A673 (cell line): ENCODE measurements at regions not wholly inside any gene's neighbourhood (a gene's known extent, or its start where the extent isn't known, plus 50 kb on each side); places are given as distances from the start of the nearest gene placed in this dataset.

Experiments used
- BruUV-seq: library from RNA; stranded (reverse); fragments of 400-500 nt; replicated peaks from 2 replicates; lab custom pipeline; 2021; lab: Mats Ljungman, UMichigan
- CTCF ChIA-PET: fragments of 300-600 bp; sonication (Branson Sonifier 250); formaldehyde crosslinking; loops from one replicate; lab custom pipeline; 2022; ENCODE audit warnings: antibody characterized with exemption; lab: Charles Lee
- POLR2A ChIA-PET: fragments of 300-600 bp; sonication (Branson Sonifier 250); formaldehyde crosslinking; loops from one replicate; lab custom pipeline; 2022; ENCODE audit warnings: antibody characterized with exemption; ENCODE audit not compliant: low non-redundant PET; lab: Charles Lee
- DNase-seq: peaks from one replicate; pipeline ENCODE4 v3.0.0-alpha.2; 2015; ENCODE audit warnings: low spot score
- H3K27ac ChIP-seq: fragments of 200-600 bp; sonication (generic); 2 replicates; pipeline ENCODE4 v1.5.1; 2016; ENCODE audit warnings: mixed run types, low read depth, mild to moderate bottlenecking, mixed read lengths, antibody characterized with exemption, low read length; ENCODE audit not compliant: poor library complexity, severe bottlenecking
- H3K27me3 ChIP-seq: fragments of 200-600 bp; sonication (generic); replicated peaks from 2 replicates; pipeline ENCODE4 v1.6.1; 2017; ENCODE audit warnings: mixed run types, low read depth, mild to moderate bottlenecking, mixed read lengths, antibody characterized with exemption, low read length; ENCODE audit not compliant: insufficient read depth, poor library complexity
- H3K36me3 ChIP-seq: fragments of 200-600 bp; sonication (generic); 2 replicates; pipeline ENCODE4 v1.6.1; 2016; ENCODE audit warnings: mixed run types, mild to moderate bottlenecking, mixed read lengths, antibody characterized with exemption, low read length; ENCODE audit not compliant: insufficient read depth, poor library complexity, severe bottlenecking
- H3K4me1 ChIP-seq: fragments of 200-600 bp; sonication (generic); 2 replicates; pipeline ENCODE4 v1.6.1; 2017; ENCODE audit warnings: mixed run types, mild to moderate bottlenecking, mixed read lengths, antibody characterized with exemption, low read length; ENCODE audit not compliant: insufficient read depth, poor library complexity, severe bottlenecking
- H3K4me3 ChIP-seq: fragments of 200-600 bp; sonication (generic); 2 replicates; pipeline ENCODE4 v1.5.1; 2016; ENCODE audit warnings: low read depth, mixed run types, mild to moderate bottlenecking, mixed read lengths, low read length; ENCODE audit not compliant: poor library complexity, severe bottlenecking
- H3K9me3 ChIP-seq: fragments of 200-600 bp; sonication (generic); 2 replicates; pipeline ENCODE4 v1.6.1; 2016; ENCODE audit warnings: mixed run types, low read depth, mild to moderate bottlenecking, mixed read lengths, antibody characterized with exemption, low read length; ENCODE audit not compliant: poor library complexity, severe bottlenecking
- EZH2 ChIP-seq: fragments of 200-600 bp; sonication (generic); IDR thresholded peaks from 2 replicates; pipeline ENCODE4 v1.6.1; 2017; ENCODE audit warnings: borderline replicate concordance, low read depth, mild to moderate bottlenecking, mixed read lengths, antibody characterized with exemption, low read length; ENCODE audit not compliant: poor library complexity, severe bottlenecking
- intact Hi-C: fragments of 100-400 bp; cut with micrococcal nuclease; formaldehyde crosslinking; loops from one replicate; pipeline ENCODE4 v1.10.0; 2022; ENCODE audit not compliant: unreplicated experiment
- TF ChIP-seq, protein P1 (sequence below): fragments of 300-800, 200-600 bp; sonication (generic); conservative IDR thresholded peaks from 2 replicates; pipeline ENCODE4 v1.5.1; 2017; ENCODE audit warnings: low read depth, mild to moderate bottlenecking, antibody characterized with exemption, low read length, moderate library complexity, mixed read lengths

DNA sequence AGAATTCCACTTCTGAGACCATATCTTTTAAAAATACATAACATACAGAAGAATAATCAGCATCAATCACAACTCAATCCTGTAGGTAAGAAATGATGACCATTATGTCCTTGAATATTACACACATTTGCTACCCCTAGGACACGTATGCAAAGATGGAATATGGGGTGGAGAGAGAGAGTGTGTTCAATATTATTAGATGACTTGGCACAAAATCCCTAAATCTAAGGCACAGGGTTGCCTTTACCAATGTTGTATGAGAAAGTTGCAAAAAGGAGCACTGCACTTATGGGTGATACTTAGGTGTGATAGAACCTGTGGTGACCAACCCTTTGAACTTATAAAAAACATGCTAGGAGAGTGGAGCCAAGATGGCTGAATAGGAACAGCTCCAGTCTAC lies 326.2 kb upstream of the FSHR start:
- ChIA-PET POLR2A (no interaction called here), CTCF (no interaction called here)
- Histone ChIP-seq H3K4me1 (no peaks in the 10 kb centered on the region), H3K4me3 (no peak overlapping the region), H3K27ac (no peak overlapping the region), H3K27me3 (no peaks in the 10 kb centered on the region), H3K9me3 (no peaks in the 10 kb centered on the region), H3K36me3 (no peaks in the 10 kb centered on the region)
- no peak for DNase-seq
- no TSS peak for BruUV-seq
- TF ChIP-seq EZH2, result no peak
- TF ChIP-seq, protein P1, sequence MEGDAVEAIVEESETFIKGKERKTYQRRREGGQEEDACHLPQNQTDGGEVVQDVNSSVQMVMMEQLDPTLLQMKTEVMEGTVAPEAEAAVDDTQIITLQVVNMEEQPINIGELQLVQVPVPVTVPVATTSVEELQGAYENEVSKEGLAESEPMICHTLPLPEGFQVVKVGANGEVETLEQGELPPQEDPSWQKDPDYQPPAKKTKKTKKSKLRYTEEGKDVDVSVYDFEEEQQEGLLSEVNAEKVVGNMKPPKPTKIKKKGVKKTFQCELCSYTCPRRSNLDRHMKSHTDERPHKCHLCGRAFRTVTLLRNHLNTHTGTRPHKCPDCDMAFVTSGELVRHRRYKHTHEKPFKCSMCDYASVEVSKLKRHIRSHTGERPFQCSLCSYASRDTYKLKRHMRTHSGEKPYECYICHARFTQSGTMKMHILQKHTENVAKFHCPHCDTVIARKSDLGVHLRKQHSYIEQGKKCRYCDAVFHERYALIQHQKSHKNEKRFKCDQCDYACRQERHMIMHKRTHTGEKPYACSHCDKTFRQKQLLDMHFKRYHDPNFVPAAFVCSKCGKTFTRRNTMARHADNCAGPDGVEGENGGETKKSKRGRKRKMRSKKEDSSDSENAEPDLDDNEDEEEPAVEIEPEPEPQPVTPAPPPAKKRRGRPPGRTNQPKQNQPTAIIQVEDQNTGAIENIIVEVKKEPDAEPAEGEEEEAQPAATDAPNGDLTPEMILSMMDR, result no peak
- intact Hi-C loops, result no loop called here

DNA sequence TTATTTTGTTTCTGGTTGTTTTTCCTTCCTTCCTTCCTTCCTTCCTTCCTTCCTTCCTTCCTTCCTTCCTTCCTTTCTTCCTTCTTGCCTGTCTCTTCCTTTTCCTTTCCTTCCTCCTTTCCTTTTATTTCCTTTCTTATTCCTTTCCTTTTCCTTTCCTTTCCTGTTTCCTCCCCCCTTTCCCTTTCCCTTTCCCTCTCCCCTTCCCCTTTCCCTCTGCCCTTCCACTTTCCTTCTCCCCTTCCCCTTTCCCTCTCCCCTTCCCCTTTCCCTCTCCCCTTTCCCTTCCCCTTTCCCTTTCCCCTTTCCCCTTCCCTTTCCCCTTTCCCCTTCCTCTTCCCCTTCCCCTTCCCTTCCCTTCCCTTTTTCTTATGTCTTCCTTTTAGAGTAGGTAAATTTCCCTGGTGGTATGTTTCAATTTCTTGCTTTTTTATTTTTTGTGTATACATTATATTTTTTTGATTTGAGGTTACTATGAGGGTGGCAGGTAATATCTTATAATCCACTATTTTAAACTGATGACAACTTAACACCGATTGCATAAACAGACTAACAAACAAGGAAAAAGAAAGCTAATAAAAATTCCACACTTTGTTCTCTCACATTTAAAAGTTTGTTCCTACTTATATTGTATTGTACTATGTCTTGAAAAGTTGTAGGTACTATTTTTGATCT lies 311.0 kb upstream of the FSHR start:
- no peaks in the 10 kb centered on the region for H3K27me3 ChIP-seq
- H3K4me3 ChIP-seq, result no peak overlapping the region
- BruUV-seq, result no TSS peak
- no peaks in the 10 kb centered on the region for H3K36me3 ChIP-seq
- CTCF ChIA-PET, result no interaction called here
- no peak for DNase-seq
- POLR2A ChIA-PET, result no interaction called here
- H3K4me1 ChIP-seq, result no peaks in the 10 kb centered on the region
- intact Hi-C loops, result no loop called here
- TF ChIP-seq EZH2, result no peak
- TF ChIP-seq, protein P1, result no peak
- H3K9me3 ChIP-seq, result no peaks in the 10 kb centered on the region
- no peak overlapping the region for H3K27ac ChIP-seq

DNA sequence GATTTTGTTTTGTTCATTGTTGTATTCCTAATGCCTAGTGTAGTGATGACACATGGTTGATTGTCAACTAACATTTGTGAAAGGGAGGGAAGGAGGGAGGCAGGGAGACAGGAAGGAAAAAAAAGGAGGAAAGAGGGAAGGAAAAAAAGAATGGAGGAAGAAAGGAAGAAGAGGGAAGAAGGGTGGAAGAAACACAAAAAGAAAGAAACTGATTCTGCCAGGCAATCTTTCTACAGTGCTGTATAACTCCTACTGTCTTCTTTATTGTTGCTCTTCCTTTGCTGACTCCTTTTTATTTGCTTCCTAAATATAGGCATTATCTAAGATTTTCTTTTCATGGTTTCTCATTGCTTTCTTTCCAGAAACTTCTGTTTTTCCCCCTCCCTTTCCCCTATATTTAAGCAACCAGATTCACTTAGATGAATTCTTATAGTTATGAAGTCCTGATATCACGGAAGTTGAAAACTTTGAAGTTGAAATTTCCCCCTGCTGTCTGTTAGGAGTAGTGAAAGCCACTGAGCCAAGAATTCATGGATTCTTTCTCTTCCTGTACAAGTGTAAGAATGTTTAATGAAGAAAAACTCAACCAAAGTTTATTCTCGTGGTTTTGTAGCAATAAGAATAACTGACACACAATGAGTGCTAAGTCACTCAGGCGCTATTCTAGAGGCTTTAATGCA lies 305.1 kb upstream of the FSHR start:
- POLR2A ChIA-PET, result no interaction called here
- H3K27me3 ChIP-seq, result no peaks in the 10 kb centered on the region
- no peak overlapping the region for H3K4me3 ChIP-seq
- H3K27ac ChIP-seq, result no peak overlapping the region
- H3K9me3 ChIP-seq, result no peaks in the 10 kb centered on the region
- no peaks in the 10 kb centered on the region for H3K4me1 ChIP-seq
- no peaks in the 10 kb centered on the region for H3K36me3 ChIP-seq
- intact Hi-C loops, result no loop called here
- TF ChIP-seq, protein P1, result no peak
- no peak for TF ChIP-seq EZH2
- BruUV-seq, result no TSS peak
- CTCF ChIA-PET, result no interaction called here
- DNase-seq, result no peak
